ENCODE measurements at regions not wholly inside any gene's neighbourhood (a gene's known extent, or its start where the extent isn't known, plus 50 kb on each side); places are given as distances from the start of the nearest gene placed in this dataset.
A peak's percentile ranks its signal among the peaks of the same experiment; 100 is the strongest.
"Not testable (repeated sequence)": the region's sequence is repeated elsewhere in the genome, so short reads cannot be mapped to it uniquely, and the experiment has no call there.

GRCh38 chr2:180604077-180604476 lies 376.3 kb upstream of the UBE2E3 start:
- DNase-seq (ENCODE audit: low spot score), result peak; percentile 25

GRCh38 chr2:180601016-180601415 lies 379.4 kb upstream of the UBE2E3 start:
- no peak for DNase-seq (ENCODE audit: low spot score)

DNA sequence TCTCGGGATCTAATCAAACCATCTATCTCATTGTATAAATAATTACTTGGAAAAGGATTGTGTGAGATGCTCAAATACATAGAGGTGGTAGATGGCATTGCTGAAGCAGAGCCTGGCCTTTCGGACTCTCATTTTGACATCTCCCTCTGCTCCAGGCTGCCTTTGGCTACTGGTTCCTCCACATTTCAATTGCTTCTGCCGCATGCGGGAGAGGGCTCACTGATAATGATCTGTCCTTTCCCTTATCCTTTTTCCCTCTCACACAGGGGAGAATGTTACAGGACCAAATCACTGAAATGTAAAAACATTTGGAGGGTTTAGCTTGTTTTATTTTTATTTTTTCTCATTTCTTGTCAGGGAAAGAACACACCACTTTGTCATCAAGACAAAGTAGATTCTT lies 380.6 kb upstream of the UBE2E3 start:
- DNase-seq (ENCODE audit: low spot score), result no peak

- no peak for DNase-seq (ENCODE audit: low spot score)
These were observed 383.2 kb upstream of the UBE2E3 start for GRCh38 chr2:180597179-180597578.

DNA sequence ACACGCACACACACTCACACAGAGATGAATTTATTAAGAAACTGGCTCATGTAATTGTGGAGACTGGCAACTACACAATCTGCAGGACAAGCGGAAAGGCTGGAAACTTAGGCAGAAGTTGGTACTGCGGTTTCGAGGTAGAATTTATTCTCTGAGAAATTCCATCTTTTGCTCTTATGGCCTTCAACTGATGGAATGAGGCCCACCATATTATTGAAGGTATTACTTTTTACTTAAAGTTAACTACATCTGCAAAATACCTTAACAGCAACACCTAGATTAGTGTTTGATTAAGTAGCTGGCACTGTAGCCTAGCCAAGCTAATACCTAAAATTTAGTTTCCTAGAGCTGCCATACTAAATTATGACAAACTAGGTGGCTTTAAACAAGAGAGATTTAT lies 384.0 kb upstream of the UBE2E3 start:
- no peak for DNase-seq (ENCODE audit: low spot score)

GRCh38 chr2:180591947-180592346 lies 388.5 kb upstream of the UBE2E3 start:
- DNase-seq (ENCODE audit: low spot score), result no peak

DNA sequence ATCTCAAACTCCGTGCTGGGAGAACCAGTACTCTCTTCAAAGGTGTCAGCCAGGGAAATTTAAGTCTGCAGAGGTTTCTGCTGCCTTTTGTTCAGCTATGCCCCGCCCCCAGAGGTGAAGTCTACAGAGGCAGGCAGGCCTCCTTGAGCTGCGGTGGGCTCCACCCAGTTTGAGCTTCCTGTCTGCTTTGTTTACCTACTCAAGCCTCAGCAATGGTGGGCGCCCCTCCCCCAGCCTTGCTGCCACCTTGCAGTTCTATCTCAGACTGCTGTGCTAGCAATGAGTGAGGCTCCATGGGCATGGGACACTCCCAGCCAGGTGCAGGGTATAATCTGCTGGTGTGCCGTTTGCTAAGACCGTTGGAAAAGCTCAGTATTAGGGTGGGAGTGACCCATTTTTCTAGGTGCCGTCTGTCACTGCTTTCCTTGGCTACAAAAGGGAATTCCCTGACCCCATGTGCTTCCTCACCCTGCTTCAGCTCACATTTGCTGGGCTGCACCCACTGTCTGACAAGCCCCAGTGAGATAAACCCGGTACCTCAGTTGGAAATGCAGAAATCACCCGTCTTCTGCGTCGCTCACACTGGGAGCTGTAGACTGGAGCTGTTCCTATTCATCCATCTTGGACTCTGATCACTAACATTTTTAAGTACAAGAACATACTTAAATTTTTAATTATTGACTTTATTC lies 389.2 kb upstream of the UBE2E3 start:
- DNase-seq (ENCODE audit: low spot score), result not testable (repeated sequence)

DNA sequence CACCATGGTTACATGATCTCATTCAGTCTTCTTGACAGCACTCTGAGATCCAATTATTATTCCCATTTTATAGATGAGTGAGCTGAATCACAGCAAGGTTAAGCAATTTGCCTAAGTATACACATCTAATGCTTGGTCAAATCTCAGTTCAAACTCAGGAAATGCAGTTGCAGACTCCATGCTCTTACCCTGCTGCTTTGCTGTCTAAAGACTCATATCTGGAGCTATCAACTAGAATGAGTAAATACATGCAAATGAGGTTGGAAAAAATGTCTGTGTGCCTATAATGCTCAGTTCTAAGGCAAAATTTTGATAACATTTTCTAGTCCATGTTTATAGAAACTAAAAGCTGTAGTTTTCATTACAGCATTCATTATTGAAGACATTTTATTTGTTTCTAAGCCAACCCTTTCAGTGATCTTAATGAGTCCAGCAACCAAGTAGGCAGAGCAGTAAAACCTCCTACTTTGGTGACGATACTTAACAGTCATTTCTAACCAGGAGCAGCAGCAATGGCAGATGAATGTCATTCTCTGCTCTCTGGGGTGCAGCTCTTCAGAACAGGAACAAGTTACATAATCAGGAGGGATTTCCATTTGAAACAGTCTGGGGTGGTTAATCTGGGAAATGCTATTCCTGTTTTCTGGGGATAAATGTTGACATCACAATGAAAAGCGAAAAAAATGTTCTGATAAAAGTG lies 396.8 kb upstream of the UBE2E3 start:
- DNase-seq (ENCODE audit: low spot score), result no peak

DNA sequence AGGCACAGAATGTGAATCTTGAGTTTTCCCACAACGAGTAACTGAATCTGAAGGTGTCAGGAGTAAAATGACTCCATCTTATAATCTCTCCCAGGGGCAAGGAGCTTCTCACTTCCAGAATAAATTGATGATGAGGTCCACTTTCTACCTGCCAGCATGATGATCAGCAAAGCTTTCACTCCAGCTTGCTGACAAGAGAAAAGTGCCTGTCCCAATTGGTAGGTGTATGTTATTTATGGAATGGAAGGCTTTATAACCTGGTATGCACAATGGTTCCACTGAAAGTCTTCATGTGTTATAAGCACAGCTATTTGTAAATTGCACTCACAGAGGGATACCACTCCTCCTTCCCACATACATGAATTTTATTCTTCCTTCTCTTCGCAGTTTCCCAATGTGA lies 401.0 kb upstream of the UBE2E3 start:
- no peak for DNase-seq (ENCODE audit: low spot score)

- DNase-seq (ENCODE audit: low spot score), result no peak
These were observed 402.0 kb upstream of the UBE2E3 start for GRCh38 chr2:180578441-180578840.

GRCh38 chr2:180577567-180577966 lies 402.8 kb upstream of the UBE2E3 start:
- no peak for DNase-seq (ENCODE audit: low spot score)

- no peak for DNase-seq (ENCODE audit: low spot score)
These were observed 406.5 kb upstream of the UBE2E3 start for GRCh38 chr2:180573951-180574350.

- no peak for DNase-seq (ENCODE audit: low spot score)
These were observed 408.1 kb upstream of the UBE2E3 start for GRCh38 chr2:180572346-180572745.

DNA sequence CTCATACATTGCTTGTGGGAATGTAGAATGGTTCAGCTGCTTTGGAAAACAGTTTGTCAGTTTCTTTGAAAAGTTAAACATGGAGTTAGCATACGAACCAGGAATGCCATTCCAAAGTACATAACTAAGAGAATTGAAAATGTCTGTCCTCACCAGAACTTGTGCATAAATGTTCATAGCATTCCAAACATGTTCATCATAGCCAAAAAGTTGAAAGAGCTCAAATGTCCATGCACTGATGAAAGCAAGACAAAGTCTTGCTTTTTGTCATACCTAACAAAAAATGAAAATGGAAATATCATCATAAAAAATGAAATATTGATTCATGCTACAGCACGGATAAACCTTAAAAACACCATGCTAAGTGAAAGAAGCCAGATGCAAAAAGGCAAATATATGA lies 408.8 kb upstream of the UBE2E3 start:
- DNase-seq (ENCODE audit: low spot score), result no peak

- no peak for DNase-seq (ENCODE audit: low spot score)
These were observed 409.5 kb upstream of the UBE2E3 start for GRCh38 chr2:180570864-180571263.

DNA sequence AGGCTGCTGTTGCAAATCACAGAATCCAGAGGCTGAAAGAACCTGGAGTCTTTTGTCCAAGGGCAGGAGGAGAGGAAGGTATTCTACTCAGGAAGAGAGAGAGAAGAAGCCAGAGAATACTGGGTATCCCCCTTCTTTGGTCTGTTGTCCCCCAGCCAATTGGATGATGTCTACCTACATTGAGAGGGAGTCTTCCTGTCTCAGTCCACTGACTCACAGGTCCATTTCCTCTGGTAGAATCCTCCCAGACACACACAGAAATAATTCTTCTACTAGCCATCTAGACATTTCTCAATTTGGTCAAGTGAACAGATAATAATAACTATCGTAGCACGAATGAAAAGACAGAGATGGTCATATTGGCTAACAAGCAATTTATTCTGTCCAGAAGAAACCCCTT lies 416.4 kb upstream of the UBE2E3 start:
- DNase-seq (ENCODE audit: low spot score), result no peak

DNA sequence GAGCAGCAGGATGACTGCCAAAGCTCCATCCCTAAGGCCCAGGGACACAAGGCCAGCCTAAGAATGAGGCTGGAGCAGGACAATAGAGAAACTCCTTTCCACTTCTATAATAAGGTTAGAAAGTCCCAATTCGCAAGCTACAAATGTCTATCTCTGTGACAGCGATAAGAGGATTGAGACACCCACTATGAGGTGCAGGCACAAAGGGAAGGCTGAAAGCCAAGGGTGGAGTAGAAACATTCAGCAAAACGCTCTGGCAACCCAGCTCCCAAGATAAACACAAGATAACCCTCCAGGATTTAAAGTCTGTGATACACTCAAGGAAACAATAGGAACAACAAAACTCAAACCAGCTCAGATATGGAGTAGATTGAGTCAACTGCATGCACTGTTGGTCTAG lies 418.0 kb upstream of the UBE2E3 start:
- DNase-seq (ENCODE audit: low spot score), result no peak

- no peak for DNase-seq (ENCODE audit: low spot score)
These were observed 420.6 kb upstream of the UBE2E3 start for GRCh38 chr2:180559771-180560170.

- no peak for DNase-seq (ENCODE audit: low spot score)
These were observed 421.4 kb upstream of the UBE2E3 start for GRCh38 chr2:180559038-180559437.

DNA sequence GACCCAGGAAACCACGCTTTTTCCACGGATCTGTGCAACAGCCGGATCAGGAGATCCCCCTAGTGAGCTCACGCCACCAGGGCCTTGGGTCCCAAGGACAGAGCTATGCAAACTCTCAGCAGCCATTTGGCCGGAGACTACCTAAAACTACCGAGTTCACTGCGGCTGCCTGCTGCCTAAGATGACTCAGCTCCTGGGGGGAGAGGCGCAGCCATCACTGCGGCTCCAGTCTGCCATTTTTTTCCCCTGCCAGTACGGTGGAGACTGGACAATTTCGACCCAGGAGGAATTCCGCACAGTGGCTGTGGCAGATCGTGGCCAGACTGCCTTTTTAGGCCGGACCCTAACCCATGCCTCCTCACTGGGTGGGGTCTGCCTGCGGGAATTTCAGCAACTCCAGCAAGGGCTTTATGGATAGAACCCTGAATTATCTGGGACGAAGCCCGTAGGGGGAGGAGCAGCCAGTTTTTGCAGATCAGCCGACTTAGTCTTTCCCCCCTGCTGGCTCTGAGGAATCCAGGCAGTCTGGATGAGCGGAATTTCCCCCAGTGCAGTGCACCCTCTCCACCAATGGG lies 424.9 kb upstream of the UBE2E3 start:
- DNase-seq (ENCODE audit: low spot score), result no peak

DNA sequence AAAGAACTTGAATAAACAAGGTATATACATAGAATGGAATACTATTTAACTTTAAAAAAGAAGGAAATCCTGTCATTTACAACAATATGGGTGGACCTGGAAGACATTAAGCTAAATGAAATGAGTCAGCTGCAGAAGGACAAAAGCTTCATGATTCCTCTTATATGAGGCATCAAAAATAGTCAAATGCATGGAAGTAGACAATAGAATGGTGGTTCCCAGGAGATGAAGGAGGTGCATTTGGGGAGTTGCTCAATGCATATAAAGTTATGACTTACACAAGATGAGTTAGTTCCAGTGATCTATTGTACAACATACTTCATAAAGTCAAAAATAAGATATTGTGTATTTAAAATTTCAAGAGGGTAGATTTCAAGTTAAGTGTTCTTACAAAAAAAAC lies 426.1 kb upstream of the UBE2E3 start:
- no peak for DNase-seq (ENCODE audit: low spot score)

GRCh38 chr2:180553094-180553715 lies 427.2 kb upstream of the UBE2E3 start:
- DNase-seq (ENCODE audit: low spot score), result no peak

DNA sequence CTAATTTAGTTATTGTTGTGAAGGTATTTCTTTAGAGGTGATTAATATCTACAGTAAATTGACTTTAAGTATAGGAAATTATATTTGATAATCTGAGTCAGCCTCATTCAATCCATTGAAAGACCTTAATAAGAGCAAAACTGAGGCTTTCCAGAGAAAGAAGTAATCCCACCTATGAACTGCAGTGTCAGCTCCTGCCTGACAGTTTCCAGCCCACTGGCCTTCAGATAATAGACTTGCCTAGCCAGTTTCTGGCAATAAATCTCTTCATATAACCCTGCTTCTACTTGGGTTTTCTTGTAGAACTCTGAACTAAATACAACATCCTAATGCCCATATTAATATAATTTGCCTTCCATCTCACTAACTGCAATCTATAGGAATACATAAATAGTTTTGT lies 437.9 kb upstream of the UBE2E3 start:
- no peak for DNase-seq (ENCODE audit: low spot score)

Measured in RKO (cell line).